ENCODE measurements at regions not wholly inside any gene's neighbourhood (a gene's known extent, or its start where the extent isn't known, plus 50 kb on each side); places are given as distances from the start of the nearest gene placed in this dataset.

GRCh38 chr10:64261092-64261491 lies 739.9 kb downstream of the REEP3 start:
- DNase-seq: no peak

GRCh38 chr10:64261676-64262075 lies 740.5 kb downstream of the REEP3 start:
- no peak for DNase-seq

DNA sequence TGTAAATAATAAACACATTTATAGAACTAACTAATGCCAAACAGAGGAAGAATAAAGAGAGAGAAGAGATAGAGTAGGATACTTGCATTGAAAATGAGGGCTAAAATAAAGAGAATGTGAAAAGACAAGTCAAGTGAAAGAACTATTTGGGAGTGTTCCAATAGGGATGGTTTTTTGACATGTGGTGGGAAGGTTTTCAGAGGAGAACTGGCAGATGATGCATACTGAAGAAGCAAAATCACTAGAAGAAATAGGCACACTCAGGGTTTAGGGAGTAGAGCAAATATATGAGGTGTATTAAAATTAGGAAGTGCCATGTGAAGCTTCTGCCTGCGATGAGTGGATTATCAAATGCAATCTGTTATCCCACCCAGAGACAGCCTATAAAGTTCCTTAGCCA lies 744.8 kb downstream of the REEP3 start:
- no peak for DNase-seq

- DNase-seq: no peak
These were observed 750.3 kb downstream of the REEP3 start for GRCh38 chr10:64271508-64271907.

- DNase-seq: no peak
These were observed 750.8 kb downstream of the REEP3 start for GRCh38 chr10:64271983-64272382.

DNA sequence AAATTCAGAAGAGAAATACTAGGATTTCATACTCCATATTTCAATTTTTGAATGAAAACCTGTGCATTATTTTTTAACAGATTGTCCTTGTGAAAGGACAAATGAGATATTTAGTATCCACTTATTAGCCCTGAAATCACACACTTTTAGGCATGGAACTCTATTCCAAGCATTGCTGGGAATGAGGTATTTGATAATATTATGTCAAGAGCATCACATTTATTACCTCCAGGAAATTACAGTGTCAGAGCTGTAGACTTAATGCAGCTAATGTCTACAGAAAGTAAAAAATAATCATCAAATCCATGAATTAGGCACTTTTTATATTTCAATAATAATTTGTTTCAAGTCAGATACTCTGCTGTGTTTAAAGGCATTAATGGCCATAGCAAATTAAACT lies 753.8 kb downstream of the REEP3 start:
- DNase-seq: no peak

- DNase-seq: no peak
These were observed 754.6 kb downstream of the REEP3 start for GRCh38 chr10:64275774-64276173.

GRCh38 chr10:64277536-64277935 lies 756.3 kb downstream of the REEP3 start:
- no peak for DNase-seq

- no peak for DNase-seq
These were observed 762.4 kb downstream of the REEP3 start for GRCh38 chr10:64283621-64284020.

GRCh38 chr10:64286533-64286932 lies 765.3 kb downstream of the REEP3 start:
- no peak for DNase-seq

GRCh38 chr10:64288404-64288803 lies 767.2 kb downstream of the REEP3 start:
- DNase-seq: no peak

DNA sequence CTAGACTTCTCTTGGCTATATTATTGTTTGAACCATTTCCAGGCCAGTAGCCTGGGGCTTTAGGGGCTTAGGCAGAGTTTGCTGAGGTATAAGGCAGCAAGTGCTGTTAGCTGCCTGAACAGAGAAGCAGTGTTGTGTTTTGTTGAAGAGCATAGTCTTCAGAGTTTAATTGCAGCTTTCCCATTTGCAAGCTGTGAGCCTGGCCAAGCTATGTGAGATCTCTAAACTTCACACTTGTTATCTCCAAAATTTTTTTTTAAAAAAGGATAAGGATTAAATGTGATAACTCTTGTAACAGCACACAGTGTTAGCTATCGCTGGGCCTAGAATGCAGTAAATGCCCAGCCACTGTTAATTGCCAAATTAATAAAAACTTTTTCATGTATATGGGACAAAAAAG lies 782.4 kb downstream of the REEP3 start:
- DNase-seq: no peak

- DNase-seq: no peak
These were observed 785.6 kb downstream of the REEP3 start for GRCh38 chr10:64306729-64307327.

- no peak for DNase-seq
These were observed 791.7 kb downstream of the REEP3 start for GRCh38 chr10:64312876-64313275.

GRCh38 chr10:64313967-64314366 lies 792.8 kb downstream of the REEP3 start:
- DNase-seq: no peak

- no peak for DNase-seq
These were observed 795.2 kb downstream of the REEP3 start for GRCh38 chr10:64316416-64316815.

- DNase-seq: no peak
These were observed 795.6 kb downstream of the REEP3 start for GRCh38 chr10:64316833-64317232.

GRCh38 chr10:64320448-64320847 lies 799.2 kb downstream of the REEP3 start:
- no peak for DNase-seq

DNA sequence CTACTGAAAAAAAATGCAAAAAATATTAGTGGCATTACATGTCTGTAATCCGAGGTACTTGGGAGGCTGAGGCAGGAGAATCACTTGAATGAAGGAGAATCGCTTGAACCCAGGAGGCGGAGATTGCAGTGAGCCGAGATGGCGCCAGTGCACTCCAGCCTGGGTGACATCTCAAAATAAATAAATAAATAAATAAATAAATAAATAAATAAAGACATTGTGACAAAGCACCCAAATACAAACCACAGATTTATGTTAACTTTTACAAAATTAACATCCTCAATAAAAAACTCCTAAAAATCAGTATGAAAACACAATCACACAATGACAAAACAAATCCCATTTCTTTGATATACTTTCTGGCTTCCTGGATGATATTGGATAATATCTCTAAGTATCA lies 808.3 kb downstream of the REEP3 start:
- DNase-seq: no peak

DNA sequence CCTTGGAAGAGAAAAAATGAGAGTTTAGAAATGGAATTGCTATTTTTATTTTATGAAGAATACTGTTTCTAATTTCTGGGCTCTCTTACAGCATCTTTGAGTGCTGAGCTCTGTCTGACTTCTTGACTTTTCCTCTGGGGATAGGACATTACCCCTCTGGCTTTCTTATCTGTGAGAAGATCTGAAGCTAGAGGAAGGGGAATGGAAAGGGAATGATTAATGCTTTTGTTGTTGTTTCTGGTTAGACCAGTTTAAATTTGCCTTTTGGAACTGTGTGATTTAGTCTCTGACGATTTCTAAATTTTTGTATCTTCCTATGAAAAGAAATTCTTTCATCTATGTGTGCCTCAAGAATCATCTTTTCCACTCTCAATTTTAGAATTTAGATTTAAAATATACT lies 811.4 kb downstream of the REEP3 start:
- DNase-seq: no peak

DNA sequence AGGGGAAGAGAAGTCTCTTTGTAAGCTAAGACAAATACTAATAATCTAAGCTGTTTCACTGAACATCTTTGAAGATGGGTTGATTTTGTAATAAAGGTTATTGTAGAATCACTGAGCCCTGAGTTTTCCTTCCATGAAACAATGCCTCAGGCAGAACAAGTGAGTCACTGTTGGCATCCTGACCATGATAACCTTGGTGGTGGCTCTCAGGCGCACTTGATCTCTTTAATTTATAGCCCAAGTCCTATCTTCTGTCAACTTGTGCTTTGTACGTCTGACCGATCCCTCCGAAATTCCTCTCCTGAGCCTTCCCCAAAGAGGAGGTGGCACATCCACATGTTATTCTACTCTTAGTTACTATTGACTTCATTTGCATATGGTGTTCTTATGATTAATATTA lies 812.9 kb downstream of the REEP3 start:
- no peak for DNase-seq

DNA sequence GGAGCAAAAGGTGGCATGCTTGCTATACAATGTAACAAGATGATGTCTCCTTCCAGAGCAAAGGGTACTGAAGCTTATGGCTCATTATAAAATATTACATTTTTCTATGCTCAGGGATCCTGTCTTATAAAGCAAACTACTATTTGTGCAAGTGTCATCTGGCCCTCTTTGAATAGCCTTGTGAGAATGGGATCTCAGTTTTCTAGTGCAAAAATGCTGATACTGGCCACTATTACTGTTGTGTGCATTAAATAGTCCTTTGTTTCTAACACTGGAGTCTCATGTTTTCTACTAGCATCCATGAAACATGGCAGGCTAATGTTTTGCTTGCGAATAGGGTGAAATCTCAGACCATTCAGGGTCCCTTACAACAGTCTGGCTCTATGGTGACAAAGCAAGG lies 823.0 kb downstream of the REEP3 start:
- no peak for DNase-seq

GRCh38 chr10:64345856-64346255 lies 824.7 kb downstream of the REEP3 start:
- DNase-seq: no peak

- no peak for DNase-seq
These were observed 825.2 kb downstream of the REEP3 start for GRCh38 chr10:64346389-64346788.

GRCh38 chr10:64350665-64351064 lies 829.5 kb downstream of the REEP3 start:
- no peak for DNase-seq

GRCh38 chr10:64358907-64359306 lies 837.7 kb downstream of the REEP3 start:
- no peak for DNase-seq

All from NCI-H1436 (cell line).